ENCODE measurements at regions not wholly inside any gene's neighbourhood (a gene's known extent, or its start where the extent isn't known, plus 50 kb on each side); places are given as distances from the start of the nearest gene placed in this dataset.

DNA sequence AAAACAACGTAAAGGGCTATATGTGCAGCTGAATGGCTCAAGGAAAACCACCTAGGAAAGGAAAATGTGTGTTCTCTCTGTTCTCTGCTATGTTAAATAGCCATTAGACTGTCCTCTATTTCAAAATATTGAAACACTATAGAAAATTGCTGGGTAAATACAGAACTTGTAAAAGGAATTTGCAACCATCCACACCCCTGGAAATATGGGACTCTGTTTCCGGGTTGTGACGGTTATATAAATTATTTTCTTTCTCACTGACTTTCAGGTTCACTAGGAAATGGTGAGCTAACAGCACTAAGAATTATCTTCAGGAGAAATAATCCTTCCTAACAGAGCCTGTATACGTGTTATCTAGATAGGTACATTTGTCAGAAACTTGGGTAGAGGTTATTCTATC, 161.0 kb upstream of the DKK2 start:
- no peak overlapping the region for H3K27ac ChIP-seq
- TF ChIP-seq, protein P1, sequence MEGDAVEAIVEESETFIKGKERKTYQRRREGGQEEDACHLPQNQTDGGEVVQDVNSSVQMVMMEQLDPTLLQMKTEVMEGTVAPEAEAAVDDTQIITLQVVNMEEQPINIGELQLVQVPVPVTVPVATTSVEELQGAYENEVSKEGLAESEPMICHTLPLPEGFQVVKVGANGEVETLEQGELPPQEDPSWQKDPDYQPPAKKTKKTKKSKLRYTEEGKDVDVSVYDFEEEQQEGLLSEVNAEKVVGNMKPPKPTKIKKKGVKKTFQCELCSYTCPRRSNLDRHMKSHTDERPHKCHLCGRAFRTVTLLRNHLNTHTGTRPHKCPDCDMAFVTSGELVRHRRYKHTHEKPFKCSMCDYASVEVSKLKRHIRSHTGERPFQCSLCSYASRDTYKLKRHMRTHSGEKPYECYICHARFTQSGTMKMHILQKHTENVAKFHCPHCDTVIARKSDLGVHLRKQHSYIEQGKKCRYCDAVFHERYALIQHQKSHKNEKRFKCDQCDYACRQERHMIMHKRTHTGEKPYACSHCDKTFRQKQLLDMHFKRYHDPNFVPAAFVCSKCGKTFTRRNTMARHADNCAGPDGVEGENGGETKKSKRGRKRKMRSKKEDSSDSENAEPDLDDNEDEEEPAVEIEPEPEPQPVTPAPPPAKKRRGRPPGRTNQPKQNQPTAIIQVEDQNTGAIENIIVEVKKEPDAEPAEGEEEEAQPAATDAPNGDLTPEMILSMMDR (IDR thresholded peaks at IDR 0.05) = no peak
- TF ChIP-seq ZFX (IDR thresholded peaks at IDR 0.05; ENCODE audit: borderline replicate concordance) = no peak

DNA sequence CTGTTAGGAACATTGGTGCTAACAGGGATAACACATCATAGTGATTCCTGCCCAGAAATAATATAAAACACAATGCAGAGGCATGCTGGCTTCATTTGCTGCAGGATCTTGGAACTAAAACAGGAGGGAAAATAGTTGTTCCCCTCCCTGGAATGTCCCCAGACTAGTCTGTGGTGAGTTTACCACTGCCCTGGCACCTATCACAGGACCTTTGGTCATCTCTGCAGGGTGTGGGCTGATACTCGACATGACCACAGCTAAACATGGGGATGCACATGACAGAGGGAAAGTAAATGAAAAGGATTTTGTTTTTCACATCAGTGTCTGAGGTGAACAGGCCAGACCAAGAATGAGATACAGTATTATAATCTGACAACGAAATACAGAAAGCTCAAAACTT, 160.2 kb upstream of the DKK2 start:
- TF ChIP-seq ZFX (IDR thresholded peaks at IDR 0.05; ENCODE audit: borderline replicate concordance) = no peak
- TF ChIP-seq, protein P1 (IDR thresholded peaks at IDR 0.05) = no peak

DNA sequence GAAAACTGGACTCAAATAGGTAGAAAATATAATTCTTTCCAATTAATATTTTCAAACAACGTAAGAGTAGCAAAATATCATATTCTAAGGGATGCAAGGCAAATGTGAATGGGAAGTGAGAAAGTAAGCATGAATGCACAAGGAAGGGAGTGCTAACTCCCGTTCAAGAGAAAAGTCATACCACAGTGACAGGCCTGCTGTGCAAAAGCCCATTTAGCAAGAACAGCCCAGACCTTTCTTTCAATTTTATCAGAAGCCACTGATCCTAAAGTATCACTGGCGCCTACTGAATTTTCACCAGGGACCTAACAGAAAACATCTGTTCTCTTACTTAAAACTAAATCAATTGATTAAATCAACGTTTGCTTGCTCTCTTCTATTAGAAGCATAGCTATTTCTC, 157.9 kb upstream of the DKK2 start:
- TF ChIP-seq, protein P1 (IDR thresholded peaks at IDR 0.05) = no peak
- TF ChIP-seq ZFX (IDR thresholded peaks at IDR 0.05; ENCODE audit: borderline replicate concordance) = no peak
- no peak overlapping the region for H3K27ac ChIP-seq

More for the DNA sequence above, 160.2 kb upstream of the DKK2 start:
- H3K27ac ChIP-seq = no peak overlapping the region

DNA sequence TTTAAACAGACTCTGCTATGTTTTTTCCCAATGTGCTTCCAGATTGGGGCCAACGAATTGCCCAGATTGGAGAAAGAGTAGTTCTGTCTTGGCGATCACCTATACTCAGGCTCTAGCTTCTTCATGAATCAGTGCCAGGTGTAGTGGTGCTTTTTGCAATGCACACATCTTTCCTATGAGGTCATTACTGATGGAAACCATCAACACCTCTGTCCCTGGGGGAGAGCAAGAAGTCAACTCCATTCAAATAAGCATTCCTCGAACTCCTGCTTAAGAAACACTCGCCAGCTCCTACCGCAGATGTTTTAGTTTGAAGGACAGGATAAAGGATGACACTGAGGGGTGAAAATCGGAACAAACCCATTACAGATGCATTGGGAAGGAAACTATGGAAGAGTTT, 156.5 kb upstream of the DKK2 start:
- TF ChIP-seq, protein P1 (IDR thresholded peaks at IDR 0.05) = no peak
- TF ChIP-seq ZFX (IDR thresholded peaks at IDR 0.05; ENCODE audit: borderline replicate concordance) = no peak
- H3K27ac ChIP-seq = no peak overlapping the region

DNA sequence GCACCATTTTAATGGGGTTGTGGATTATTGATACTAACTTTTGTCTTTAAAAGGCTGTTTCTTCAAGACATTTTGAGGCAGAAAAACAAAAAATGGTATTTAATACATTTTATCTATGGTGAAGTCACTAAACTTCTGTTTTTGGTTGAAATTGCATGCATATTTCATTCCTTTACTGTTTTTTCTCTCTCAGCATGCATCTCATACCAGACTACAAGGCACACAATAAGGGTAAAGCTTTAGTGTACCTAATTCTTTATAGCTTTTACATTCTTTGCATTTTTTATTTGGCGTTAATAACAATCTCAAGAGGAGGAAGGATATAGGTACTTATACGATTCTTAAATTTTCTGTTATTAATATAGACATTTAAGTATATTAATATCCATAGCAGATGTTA, 151.0 kb upstream of the DKK2 start:
- H3K27ac ChIP-seq = no peak overlapping the region
- TF ChIP-seq, protein P1 (IDR thresholded peaks at IDR 0.05) = no peak
- no peak for TF ChIP-seq ZFX (IDR thresholded peaks at IDR 0.05; ENCODE audit: borderline replicate concordance)

DNA sequence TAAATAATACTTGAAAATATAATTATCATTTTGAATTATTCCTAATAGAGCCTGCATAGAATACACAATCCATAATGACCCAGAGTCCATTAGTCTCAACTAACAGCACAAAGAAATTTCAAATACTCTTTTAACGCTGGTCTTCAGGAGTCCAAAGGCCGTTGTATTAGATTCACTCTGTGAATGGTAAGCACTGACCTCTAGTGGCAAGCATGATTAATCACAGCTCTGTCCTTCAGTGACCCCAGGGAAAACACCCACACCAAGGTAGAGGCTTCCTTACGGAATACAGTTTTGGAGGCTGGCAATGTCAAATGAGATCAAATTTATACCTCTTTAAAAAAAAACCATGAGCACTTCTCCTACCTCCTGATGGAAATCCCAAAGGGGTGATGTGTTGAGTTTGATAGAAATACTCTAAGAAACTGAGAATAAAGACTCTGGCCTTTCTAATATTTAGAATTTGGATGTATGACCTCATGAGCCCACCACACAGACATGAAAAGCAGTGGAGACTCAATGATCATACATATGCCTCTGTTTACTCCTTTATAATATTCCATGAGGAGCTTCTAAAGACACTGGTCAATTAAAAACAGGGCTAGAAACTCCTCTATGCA, 147.2 kb upstream of the DKK2 start:
- H3K27ac ChIP-seq = no peak overlapping the region
- TF ChIP-seq, protein P1 (IDR thresholded peaks at IDR 0.05) = peak; percentile 91
- no peak for TF ChIP-seq ZFX (IDR thresholded peaks at IDR 0.05; ENCODE audit: borderline replicate concordance)

DNA sequence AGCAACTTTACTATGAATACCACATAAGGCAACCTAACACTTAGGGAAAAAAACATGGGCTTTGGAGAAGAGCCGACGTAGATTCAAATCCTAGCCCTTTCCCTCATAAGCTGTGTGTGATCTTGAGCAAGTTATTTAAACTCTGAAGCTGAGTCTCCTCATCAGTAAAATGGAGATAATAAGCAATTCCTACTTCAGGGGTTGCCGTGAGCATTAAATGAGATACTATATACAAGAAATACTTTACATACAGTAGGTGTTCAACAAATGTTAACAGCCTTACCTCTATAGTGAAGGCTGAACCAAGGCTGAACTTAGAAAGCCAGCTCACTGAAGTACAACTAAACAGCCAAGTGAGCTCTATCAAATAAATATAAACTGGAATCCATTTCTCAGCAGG, 146.2 kb upstream of the DKK2 start:
- H3K27ac ChIP-seq = no peak overlapping the region
- no peak for TF ChIP-seq ZFX (IDR thresholded peaks at IDR 0.05; ENCODE audit: borderline replicate concordance)
- TF ChIP-seq, protein P1 (IDR thresholded peaks at IDR 0.05) = no peak

Data from 22Rv1 (cell line).